CD1c-positive myeloid dendritic cell (primary cell): ENCODE measurements at regions not wholly inside any gene's neighbourhood (a gene's known extent, or its start where the extent isn't known, plus 50 kb on each side); places are given as distances from the start of the nearest gene placed in this dataset.

Experiments
- DNase-seq: peaks from one replicate; pipeline ENCODE4 v3.0.0-alpha.2; 2016; ENCODE audit errors: extremely low spot score

DNA sequence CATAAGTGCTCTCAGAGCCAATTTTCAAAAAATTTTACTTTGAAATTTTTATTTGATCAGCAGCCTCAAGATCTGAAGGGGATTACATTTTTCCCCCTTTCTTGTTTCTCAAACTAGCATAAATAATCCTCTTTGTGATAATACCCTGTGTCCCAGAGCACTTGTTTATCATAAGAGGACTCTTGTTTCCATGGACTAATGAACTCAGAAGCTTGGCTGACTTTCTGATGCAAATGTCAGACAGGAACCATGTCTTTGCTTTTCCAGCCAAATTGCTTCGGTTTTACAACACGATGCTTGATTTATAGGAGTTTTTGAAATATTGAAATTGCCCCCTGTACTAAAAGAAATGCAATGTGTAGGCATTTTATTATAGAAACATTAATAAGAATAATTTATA lies 859.3 kb upstream of the LCORL start:
- DNase-seq = no peak

DNA sequence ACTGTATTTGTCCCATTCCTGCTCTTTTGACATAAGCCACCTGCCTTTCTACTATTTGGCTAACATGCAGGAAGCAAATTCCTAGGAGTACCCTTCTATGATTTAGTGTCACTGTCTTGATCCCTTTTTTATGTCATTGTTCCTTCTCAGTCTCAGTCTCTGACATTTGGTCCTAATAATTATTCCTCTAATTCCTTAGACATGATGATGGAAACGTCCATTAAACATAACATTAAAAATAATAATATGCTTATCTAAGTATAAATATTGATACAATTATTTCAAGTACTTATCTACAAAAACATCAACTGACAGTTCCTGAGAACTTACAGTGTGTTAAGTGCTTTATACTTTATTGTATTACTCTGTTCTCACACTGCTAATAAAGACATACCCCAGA lies 857.0 kb upstream of the LCORL start:
- no peak for DNase-seq

DNA sequence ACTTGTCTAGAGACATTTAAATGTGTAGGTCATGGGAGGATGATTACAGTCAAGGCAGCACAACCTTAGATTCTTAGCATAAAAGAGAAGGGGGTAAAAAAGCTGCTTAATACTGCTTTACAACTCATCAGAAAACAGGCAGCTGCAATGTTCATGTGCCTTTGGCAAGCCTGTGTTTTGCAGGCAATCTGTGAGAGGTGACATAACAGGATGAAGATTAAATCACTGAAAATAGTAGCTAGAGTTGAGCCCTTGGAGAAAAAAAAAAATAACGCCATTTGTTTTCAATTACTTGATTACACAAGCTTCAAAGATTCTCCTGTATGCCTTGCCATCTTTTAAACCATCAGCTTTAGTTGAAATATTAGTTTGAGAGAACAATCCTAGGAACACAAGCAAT lies 847.6 kb upstream of the LCORL start:
- no peak for DNase-seq

DNA sequence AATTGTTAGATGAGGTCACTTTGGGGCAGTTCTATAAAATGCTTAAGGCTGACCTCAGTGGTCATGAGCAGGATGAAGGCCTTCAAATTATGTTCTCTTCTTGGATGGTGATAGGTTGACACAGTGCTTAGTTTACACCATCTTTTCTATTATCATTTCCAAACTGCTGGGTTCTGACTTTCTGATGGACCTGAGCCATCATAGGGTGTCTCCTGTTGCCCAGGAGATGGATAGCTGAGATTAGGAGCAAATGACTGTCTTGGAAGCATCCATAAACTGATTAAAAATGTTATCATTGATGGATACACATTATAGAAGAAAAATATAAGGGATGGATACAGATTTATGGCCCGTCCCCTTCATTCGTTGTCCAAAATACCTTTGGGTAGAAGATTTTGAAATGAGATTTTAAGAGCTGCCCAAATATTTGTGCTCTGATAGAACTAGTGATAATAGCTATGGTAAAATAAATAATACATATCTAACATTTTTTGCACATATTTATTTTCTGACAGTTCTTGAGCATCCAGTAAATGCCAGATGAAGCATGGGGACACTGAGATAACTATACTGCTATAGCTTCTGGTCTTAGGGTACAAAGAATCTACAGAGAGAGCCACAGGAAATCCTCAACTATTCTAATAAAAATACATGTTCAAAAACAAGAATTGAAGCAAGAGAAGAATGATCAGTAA lies 839.4 kb upstream of the LCORL start:
- DNase-seq = no peak

DNA sequence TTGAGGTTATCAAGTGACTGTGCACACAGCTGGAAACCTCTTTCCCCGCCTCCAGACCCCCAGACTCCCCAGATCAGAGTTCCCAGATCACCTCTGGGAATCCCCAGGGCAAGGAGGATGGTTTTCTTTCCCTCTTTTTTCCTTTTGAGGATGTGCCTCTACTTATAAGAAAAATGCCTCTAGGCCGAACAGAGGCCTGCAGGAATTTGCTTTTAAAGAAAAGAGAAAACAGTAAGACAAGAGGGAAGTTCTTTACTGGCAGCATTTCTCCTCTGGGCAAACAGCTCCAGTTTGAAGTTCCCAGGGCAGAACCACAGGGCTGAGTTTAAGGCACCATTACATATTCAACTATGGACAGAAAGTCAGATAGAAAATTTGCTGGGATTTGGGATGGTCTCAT lies 837.9 kb upstream of the LCORL start:
- no peak for DNase-seq

DNA sequence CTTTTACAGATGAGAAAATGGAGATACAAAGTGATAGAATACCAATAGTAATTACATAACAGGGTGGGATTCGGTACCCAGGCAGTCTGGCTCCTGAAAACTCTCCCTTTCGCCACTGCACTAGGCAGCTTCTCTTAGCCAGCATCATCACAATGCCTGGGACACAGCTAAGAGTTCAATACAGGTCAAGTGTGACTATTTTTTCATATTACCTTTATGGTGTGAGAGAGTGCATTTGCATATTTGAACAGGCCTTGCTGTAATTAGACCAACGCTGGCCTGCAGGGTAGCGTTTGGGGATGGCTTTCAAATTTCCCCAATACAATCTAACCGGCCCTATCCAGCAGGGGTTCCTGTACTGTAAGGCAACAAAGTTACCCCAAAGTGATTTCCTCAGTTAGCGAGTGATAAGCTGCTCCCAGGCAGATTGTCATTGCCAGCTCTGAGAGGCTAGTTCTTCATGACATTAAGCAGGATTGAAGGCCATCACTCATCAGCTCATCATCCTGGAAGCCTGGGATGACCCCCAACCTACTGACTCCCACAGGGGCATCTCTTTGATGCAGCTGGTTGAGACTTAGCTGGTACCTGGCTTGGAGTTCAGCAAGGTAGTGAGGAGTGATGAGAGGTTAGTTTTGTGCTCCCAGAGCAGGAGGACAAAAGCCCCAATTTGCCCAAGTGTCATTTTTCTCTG lies 836.8 kb upstream of the LCORL start:
- no peak for DNase-seq

DNA sequence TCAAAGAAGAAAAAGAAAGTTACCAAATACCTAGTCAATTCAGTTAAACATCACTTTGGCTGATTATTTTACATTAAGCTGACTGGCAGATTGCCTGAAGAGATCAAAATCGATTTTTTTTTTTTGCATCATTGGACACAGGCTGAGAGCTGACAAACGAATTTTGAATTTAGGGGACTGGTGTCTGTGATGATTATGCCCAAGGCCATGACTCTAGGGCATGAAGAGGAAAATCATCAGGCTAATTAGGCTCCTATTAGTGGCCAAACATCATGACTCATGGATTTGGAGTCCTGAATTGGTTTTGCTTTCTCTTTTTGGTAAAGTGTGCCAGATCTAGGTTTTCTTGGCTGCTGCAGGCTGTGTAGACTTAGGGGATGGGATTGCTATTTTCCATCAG lies 829.3 kb upstream of the LCORL start:
- no peak for DNase-seq

DNA sequence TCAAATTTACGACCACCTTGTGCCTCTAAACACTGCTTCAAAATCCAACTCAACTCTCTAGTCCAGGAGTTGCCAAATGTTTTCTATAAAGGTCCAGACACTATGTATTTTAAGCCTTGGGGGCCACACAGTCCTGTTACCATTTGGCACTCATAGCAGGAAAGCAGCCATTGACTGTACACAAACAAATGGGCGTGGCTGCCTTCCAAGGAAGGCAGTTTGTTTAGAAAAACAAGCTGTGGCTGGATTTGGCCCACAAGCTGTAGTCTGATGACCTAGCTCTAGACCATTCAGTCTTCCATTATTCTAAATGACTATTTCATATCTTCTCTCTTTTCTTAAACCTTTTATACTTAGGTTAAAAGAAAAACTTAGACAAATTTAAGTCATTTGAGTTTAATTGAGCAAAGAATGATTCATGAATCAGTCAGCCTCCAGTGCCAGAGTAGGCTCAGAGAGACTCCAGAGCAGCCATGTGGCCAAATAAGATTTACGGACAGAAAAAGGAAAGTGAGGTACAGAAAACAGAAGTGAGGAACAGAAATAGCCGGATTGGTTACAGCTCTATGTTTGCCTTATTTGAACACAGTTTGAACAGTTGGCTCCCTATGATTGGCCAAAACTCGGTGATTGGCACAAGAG lies 825.8 kb upstream of the LCORL start:
- DNase-seq = no peak

DNA sequence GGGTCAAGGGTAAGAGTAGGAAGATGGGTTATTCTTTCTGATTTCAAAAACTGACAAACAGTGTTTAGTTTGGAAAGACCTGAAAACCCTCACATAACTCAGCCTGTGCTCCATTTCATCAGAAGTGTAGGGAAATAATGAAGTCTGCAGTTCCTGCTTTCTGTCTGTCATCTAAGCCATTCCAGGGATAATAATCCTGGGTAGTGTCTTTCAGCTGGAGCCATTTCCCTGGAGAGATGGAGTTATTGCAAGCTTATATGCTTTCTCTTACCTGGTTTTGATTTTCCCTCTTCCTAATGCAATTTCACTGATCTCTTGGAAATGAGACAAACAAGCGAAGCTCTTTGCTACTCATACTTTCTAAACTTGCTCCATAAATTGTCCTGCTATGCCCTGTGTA lies 824.8 kb upstream of the LCORL start:
- no peak for DNase-seq

DNA sequence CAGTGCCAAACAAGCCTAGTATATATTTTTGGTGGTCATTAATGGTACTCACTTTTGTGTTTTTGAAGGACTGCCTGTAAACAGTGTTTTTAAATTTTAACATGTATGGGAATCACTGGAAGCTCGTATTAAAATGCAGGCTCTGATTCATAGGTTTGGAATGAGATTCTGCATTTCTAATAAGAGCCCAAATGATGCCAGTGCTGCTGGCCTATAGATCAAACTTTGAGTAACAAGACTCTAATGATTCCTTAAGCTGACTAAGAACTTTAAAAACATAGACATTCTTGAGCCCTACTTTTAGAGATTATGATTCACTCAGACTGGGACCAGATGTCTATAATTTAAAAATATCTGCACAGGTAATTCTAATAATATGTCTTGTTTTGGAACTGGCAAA lies 823.2 kb upstream of the LCORL start:
- no peak for DNase-seq

DNA sequence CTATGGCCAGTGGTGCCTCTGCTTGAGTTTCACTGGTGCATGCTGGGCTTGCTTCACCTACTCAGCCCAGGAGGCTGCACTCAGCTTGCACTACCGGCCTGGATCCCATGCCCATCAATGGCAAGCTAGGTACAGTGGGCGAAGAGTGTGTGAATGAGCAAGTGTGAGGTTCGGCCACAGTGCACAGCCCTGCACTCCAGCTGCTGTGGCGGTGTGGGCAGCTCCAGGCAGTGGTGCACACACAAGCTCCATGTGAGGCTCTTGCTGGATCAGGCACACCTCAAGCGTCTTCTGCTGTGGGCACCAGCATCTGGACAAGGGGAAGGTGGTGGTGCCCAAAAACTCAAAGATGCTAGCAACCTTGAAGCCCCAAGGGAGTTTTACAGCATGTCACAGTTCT lies 820.9 kb upstream of the LCORL start:
- DNase-seq = no peak

DNA sequence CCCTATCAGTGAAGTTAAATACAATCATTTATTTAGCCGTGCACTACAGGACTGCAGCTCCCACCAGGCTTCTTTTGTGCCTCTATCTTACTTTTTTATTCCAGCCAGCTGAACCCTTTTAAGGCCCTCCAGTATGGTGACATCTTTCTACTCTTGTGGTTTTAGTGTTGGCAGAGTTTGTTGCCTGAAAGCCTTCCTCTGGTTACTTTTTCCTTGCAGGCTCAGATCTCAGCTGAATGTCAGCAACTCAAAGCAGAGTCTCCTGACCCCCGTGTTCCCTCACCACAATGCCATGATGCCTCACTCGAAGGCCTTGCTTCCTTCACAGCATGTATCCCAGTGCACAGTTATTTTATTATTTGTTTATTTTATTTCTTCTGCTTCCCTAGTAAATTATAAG lies 818.9 kb upstream of the LCORL start:
- DNase-seq = no peak

DNA sequence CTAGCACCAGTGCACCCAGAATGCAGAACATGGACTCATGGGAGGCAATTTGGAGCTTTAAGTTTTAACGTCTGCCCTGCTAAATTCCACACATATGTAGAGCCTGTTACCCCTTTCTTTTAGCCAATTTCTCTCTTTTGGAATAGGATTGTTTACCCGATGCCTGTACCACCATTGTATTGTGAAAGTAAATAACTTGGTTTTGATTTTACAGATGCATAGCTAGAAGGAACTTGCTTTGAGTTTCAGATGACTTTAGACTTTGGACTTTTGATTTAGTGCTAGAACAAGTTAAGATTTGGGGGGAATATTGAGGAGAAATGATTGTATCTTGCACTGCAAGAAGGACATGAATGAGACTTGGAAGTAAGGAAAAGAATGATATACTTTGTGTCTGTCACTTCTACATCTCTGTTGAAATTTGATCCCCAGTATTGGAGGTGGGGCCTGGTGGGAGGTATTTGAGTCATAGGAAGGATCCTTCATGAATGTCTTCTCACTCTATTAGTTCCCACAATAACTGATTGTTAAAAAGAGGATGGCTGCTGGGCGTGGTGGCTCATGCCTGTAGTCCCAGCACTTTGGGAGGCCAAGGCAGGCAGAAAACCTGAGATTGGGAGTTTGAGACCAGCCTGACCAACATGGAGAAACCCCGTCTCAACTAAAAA lies 794.8 kb upstream of the LCORL start:
- no peak for DNase-seq

DNA sequence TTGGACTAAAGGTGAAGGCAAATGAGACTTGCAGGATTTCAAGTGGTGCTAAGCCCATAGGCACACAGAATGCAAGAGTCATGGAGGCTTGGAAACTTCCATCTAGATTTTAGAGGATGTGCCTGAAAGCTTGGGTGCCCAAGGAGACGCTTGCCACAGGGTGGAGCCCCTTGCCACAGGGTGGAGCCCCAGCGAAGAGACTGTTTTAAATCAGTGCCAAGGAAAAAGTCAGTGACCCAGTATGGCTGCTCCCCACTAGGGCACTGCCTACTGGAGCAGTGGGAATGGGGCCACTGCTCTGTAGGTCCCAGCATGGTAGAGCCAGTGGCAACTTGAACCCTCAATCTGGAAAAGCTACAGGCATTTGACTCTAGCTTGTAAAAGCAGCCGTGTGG lies 794.2 kb upstream of the LCORL start:
- no peak for DNase-seq

DNA sequence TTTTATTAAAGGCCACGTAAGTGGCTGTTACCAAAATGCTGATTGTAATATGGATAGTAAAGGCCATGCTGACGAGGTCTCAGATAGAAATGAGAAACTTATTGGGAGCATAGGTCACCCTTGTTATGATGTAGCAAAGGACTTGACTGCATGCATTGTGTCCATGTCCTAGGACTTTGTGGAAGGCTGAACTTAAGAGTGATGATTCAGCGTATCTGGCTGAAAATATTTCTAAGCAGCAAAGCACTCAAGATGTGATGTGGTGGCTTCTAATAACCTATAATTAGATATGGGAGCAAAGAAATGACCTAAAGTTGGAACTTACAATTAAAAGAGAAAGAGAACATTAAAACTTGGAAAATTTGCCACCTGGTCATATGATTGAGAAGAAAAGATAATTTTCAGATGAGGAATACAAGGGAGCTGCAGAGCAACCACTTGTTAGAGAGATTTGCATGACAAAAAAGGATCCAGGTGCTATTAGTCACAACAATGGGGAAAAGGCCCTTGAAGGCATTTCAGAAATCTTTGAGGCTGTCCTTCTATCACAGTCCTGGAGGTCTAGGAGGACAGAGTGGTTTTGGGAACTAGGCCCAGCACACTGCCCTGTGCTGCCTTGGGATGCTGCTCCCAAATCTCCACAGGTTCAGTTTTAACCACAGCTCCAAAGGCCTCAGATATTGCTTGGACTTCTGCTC lies 793.7 kb upstream of the LCORL start:
- no peak for DNase-seq

DNA sequence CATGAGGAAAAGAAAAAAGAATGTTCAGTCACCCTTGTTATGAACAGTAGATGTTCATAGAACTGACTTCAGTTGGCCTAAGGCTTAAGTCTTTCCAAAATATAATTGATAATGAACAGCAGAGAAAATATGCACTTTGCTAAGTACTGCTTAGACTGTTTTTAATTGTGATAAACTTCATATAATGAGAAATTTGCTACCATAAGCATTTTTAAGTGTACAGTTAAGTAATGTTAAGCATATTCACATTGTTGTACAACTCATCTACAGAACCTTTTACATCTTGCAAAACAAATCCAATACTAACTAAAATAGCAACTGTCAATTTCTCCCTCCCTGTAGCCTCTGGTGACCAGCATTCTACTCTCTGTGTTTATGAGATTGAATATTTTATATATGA lies 792.2 kb upstream of the LCORL start:
- DNase-seq = no peak

DNA sequence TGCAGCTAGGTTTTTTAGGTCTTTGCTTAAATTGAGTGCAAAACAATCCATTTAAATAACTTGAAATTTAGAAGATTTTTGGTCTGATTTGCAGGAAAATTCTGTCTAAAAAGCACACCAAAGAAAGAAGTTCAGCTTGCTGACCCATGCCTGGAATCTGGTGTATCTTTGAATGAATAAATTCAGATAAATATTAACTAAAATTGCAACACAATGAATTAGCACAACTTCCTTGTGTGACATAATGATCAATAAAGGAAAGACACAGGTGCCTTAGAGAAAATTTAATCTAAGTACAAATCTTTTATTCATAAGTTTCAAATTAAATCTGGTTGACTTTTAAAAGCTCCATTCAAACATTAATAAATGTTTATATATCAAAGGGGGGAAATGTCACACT lies 791.5 kb upstream of the LCORL start:
- no peak for DNase-seq

DNA sequence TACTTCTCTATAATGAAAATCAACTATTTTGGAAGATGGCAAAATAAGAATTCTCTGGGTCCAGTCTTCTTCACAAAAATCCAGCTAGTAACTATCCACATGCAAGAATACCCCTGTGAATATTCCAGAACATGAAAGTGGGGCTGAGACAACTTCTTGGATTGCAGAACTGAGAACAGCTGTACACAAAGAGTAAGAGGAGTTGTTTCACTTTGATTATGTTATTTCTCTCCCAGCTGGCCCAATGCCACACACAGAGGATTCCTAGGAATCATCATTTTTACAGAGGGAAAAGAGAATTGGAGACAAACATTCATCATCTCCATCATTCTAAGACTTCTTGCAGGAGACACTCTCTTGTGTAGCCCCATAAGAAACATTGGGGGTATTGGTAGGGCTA lies 782.2 kb upstream of the LCORL start:
- DNase-seq = no peak

DNA sequence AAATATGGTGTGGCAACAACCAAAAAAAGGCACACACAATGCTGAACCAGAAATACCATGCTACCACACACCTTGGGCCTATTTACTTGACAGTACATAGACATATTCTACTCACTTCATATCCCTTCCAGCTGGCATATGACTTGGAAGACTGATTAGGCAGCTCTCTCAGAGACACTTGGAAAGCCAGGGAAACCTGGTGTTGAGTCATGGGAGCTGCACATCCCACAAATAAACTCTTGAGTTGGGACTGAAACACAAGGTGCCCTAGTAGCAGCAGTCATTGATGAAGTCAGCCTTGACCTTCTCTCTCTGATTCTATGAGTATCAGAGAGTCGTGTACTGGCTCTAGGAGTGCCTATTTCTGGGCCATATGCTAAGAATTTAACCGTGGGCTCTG lies 776.6 kb upstream of the LCORL start:
- no peak for DNase-seq

DNA sequence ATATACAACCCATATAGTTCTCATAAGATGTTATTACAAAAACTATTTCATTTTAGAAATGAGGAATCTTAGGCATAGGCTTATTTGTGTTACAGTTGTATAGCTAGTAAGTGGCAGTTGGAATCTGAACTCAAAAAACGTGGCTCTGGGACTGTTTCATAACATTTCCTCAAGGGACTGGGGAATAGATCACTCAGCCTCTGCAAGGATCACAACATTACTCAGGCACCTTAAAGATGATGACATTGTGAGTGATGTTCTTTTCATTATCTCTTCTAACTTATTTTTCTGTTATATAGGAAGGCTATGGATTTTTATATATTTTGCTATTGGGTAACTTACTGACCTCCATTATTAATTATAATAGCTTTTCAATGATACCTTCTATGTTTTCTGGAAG lies 774.2 kb upstream of the LCORL start:
- DNase-seq = no peak

DNA sequence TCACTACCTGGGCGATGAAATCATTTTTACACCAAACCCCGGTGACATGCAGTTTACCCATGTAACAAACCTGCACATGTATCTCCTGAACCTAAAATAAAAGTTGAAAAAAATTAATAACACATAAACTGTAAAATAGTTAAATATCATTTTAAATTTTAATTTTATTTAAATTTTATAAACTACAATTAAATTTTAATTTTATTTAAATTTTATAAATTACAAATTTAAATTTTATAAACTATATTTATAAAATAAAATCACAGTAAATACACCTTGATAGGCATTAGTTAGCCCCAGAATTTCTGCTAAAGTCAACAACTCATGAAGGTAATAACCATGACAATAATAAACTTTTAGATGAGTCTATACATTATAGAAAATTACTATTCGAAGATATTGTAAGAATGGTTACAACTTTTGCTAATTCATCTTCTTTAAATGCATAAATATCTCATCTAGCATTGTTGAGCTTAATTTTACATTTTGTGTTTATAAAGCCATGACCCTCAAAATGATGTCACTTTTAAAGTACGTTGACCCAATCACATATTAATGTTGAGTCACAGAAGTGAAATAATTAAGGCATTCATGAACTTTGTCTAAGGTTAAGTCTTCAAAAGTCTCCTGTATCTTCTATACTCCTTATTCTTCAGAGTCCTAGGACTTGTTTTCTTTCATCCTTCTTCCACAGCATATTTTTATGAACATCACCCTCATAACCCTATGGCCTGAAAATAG lies 755.8 kb upstream of the LCORL start:
- DNase-seq = no peak

DNA sequence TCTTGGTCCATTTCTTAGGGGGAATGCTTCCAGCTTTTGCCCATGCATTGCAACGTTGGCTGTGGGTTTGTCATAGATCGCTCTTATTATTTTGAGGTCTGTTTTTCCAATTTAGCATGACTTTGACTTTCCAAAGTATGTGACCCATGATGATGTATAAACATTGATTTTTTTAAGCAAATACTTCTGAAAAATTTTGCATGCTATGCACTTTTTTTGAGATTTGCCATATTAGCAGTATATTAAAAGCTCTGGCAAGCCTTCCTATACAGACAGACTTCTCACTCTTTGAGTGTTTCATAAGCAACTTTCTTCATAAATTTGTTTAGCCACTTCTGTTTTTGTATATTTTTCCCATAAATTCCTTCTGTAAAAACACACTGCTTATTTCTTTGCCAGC lies 746.4 kb upstream of the LCORL start:
- no peak for DNase-seq
